ENCODE measurements at regions not wholly inside any gene's neighbourhood (a gene's known extent, or its start where the extent isn't known, plus 50 kb on each side); places are given as distances from the start of the nearest gene placed in this dataset.

- DNase-seq: no peak
These were observed 484.5 kb downstream of the NR2F1-AS1 start for GRCh38 chr5:93096561-93096960.

GRCh38 chr5:93092349-93093105 lies 488.5 kb downstream of the NR2F1-AS1 start:
- no peak for DNase-seq

DNA sequence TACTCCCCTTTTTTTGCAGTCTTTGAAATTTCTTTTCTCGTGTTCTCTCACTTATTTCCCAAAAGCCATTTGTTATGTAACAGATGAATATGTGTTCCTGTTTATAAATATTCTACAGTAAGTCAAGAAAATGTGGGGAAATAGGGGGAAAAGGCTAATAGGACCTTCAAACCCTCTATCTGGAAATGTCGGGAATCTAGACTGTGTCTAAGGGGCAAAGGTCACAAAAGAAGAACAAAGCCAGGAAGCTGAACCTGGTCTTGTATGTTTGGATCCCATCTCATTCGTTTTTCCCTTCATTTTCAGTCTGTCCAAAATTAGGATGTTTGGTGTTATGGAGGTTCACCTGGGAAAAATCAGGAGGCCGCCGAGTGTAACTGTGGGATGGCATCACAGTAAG lies 490.3 kb downstream of the NR2F1-AS1 start:
- no peak for DNase-seq

GRCh38 chr5:93088592-93089389 lies 492.2 kb downstream of the NR2F1-AS1 start:
- no peak for DNase-seq

DNA sequence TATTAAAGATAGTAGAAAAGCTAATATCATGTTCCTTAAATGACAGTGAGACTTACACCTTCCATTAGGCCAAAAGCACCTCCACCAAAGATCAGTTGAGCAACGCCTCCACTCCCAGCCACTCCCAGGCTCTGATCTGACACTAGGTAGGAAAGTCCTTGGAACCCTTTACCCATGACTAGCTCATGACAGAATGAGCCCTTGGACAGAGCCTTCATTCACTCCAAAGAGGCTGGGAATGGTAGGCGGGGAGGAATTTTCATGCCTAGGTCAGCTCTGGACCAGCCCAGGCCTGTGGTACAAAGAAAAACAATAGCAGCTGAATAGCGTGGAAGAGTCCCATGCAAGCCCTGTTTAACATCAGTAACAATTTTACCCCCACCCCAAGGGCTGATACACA lies 493.7 kb downstream of the NR2F1-AS1 start:
- DNase-seq: no peak

- no peak for DNase-seq
These were observed 498.0 kb downstream of the NR2F1-AS1 start for GRCh38 chr5:93082981-93083380.

DNA sequence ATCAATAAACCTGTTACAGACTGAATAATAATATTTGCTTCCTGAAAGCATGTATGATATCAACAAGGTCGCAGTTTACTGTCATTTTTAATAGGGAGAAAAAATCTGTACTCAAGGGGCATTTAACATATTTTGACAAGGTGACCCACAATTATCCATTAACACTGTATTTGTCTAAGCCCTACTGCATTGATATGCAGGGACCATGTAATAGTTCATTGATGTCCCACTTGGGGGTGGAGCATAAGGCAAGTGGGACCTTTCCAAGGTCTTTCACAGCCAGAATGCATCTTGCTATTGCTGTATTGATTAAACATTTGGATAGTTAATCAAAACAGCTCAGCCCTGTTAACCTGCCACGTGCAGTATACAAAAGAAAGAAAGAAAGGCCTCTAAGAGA lies 502.0 kb downstream of the NR2F1-AS1 start:
- DNase-seq: no peak

GRCh38 chr5:93078082-93079038 lies 502.7 kb downstream of the NR2F1-AS1 start:
- DNase-seq: no peak

- no peak for DNase-seq
These were observed 504.5 kb downstream of the NR2F1-AS1 start for GRCh38 chr5:93076566-93076965.

GRCh38 chr5:93076096-93076495 lies 504.9 kb downstream of the NR2F1-AS1 start:
- DNase-seq: no peak

GRCh38 chr5:93073547-93073946 lies 507.5 kb downstream of the NR2F1-AS1 start:
- no peak for DNase-seq

DNA sequence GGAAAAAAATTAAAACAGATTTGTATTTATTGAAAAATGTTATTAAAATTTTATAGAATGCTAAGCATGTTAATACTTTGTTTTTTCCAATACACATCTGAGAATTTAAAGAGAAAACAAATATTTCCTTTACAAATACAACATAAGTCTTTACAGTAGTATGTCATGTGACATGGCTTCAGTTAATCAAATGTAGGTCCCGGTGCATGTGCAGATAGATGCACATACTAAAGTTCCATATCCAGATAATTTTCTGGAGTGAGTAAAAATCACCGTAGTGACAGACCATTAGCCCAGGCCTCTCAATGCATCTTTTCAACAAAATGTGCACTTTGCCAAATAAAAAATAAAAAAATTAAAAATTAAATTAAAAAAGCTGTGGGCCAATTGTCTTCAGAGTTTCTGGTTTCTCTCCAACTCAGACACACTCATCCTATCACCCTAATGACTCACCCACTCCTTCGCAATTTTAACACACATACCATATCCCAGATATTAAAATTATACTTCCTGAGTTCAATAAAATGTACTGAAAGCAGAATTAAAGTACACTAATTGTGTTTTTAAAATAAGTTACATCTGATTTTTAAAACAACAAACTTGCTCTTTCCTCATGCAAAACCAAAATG lies 508.1 kb downstream of the NR2F1-AS1 start:
- DNase-seq: no peak

DNA sequence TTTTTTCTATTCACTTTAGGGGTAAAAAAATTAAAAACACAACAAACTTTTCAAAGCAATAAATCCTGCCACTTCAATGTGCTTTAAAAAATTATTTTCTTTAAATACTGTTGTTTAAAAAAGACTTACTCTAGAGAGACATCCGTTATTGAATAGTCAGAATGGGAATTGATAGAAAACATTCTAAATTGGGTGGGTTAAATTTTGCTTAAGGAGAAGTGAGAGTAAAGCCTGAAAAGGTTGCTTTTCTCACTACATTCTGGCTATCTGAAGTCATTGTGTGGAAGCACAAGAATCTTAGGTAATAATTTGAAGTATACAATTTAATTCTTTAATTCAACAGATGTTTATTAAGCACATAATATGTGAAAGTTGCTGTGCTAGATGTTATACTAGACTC lies 509.3 kb downstream of the NR2F1-AS1 start:
- no peak for DNase-seq

GRCh38 chr5:93070938-93071337 lies 510.1 kb downstream of the NR2F1-AS1 start:
- no peak for DNase-seq

GRCh38 chr5:93069276-93069675 lies 511.7 kb downstream of the NR2F1-AS1 start:
- no peak for DNase-seq

- DNase-seq: no peak
These were observed 518.5 kb downstream of the NR2F1-AS1 start for GRCh38 chr5:93062548-93062947.

DNA sequence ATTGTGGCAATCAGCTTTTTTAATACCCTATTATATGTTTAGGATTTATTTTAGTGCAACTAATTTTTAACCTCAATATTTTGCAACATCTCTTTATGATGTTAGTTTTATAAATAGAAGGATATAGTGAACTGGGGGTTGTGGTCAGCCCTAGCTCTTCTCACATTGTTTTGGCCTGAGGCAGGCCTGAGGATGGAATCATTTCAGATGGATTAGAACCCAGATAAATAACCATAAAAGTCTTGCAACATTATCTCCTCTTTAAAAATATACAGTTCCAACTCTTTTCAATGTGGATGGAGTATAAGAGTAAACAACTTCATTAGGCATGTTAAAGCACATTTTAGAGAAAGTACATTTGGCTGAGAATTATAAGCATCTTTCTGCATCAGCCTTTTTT lies 522.7 kb downstream of the NR2F1-AS1 start:
- DNase-seq: no peak

DNA sequence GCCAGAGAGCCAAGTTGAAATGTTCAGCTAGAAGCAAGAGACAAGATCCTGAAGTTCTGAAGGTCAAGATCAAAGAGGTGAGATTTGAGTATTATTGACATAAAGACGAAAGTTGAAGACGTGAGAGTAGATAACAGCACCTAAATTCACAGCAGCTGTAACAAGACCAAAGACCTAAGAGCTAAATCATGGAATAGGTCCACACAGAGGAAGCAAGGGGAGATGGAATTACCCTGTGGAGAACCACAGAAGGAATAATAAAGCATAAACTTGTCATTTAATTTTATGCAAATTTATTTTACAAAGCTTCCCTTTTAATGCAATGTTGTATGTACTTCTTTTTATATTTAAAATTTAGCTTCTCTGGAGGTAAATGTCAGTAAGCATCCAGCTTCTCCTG lies 523.7 kb downstream of the NR2F1-AS1 start:
- DNase-seq: no peak

GRCh38 chr5:93055971-93056370 lies 525.0 kb downstream of the NR2F1-AS1 start:
- DNase-seq: no peak

DNA sequence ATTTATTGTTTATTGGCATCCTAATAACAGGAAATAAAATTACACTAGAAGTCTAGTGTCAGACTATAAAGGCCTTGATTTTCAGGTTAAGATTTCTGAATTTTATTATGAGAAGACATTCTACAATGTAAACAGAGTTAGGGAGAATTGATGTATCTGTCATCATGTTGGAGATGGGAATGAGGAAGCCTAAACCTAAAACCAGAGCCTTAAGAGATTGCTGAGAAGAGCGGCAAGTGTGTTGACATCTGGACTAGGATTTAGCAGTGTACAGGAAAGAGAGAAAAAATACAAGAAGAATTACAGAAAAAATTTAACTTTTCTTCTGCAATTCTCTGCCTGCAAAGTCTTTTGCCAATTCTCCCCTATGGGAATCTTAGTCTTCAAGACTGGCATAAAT lies 525.5 kb downstream of the NR2F1-AS1 start:
- DNase-seq: no peak

- DNase-seq: no peak
These were observed 526.4 kb downstream of the NR2F1-AS1 start for GRCh38 chr5:93054424-93055163.

GRCh38 chr5:93053825-93054224 lies 527.2 kb downstream of the NR2F1-AS1 start:
- no peak for DNase-seq
